ENCODE measurements at regions not wholly inside any gene's neighbourhood (a gene's known extent, or its start where the extent isn't known, plus 50 kb on each side); places are given as distances from the start of the nearest gene placed in this dataset.

DNA sequence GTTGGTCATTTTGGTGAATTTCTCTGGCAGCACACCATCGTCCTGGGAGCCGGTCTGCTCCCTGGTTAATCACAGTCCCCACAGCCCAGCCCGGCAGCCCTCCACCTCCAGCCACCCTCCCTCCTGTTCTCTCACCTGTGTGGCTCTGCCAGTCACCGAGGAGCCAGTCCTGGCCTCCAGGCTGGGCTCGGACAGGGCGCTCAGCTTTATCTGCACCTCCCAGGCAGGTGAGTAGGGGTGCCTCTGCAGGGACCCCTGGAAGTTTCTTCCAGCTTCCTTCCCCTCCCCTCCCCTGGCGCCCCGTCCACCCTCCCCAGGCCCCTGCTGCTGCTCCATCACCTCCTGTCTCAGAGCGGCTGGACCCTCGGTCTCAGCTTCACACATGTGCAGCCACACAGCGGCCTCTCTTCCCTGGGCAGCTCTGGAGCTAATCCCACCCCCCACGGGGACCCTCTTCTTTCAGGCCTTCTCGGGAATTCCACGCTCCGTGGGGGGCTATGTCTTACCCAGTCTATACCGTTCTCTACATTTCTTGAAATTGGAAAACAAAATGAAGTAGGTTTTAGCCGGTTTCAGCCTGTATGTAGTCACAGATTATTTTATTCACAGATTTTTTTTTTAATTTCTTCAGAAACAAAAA, 213.9 kb upstream of the PPP2R2D start:
- no peaks in the 10 kb centered on the region for H3K4me1 ChIP-seq (ENCODE audit: insufficient read depth, low read length)
- no peak overlapping the region for H3K4me3 ChIP-seq (replicated peaks in 1 of 3; ENCODE audit: insufficient read depth in 1 of 3, low read depth in 2 of 3, low read length in 3 of 3)
- WGBS (ENCODE audit: low lambda C conversion rate), result 23% methylated on average over 16 of the region's 17 CpGs
- H3K9me3 ChIP-seq (ENCODE audit: low read length), result no peaks in the 10 kb centered on the region
- DNase-seq (ENCODE audit: low spot score) (no peak), ATAC-seq (no peak), FAIRE-seq (no peak)
- in situ Hi-C loops (cut with HindIII; ENCODE audit: extremely low pct_ligation_motif_present, low pct_unique_long_range_greater_than_20kb), result no loop called here
- CTCF ChIA-PET (ENCODE audit: low intra/inter-chr PET ratio, low total read pairs), result no interaction called here
- no peaks in the 10 kb centered on the region for H3K79me2 ChIP-seq (ENCODE audit: insufficient read depth, low read length)
- no peaks in the 10 kb centered on the region for H3K27me3 ChIP-seq (ENCODE audit: control insufficient read depth in 1 of 2, insufficient read depth in 2 of 2, low read length in 2 of 2)
- no peaks in the 10 kb centered on the region for H3K36me3 ChIP-seq (replicated peaks in 1 of 2; ENCODE audit: control insufficient read depth in 1 of 2, insufficient read depth in 2 of 2, low read length in 2 of 2)
- no peak overlapping the region for H3K27ac ChIP-seq (ENCODE audit: extremely low read length, insufficient read depth, low read length)
- POLR2A ChIA-PET, result no interaction called here
- no TSS peak for BruUV-seq (replicated peaks)
- TF ChIP-seq PCBP1 (IDR thresholded peaks at IDR 0.05; ENCODE audit: borderline replicate concordance, low read depth, low read length) (no peak), RNF219 (CRISPR knock-in tag; IDR thresholded peaks at IDR 0.05) (no peak), POLR2AphosphoS2 (IDR thresholded peaks at IDR 0.05; ENCODE audit: low read depth, low read length) (no peak), DPF2 (CRISPR knock-in tag; IDR thresholded peaks at IDR 0.05; ENCODE audit: borderline replicate concordance, low read depth) (no peak), HNRNPK (IDR thresholded peaks at IDR 0.05; ENCODE audit: low read depth, low read length, poor library complexity, severe bottlenecking) (no peak), ZNF512B (CRISPR knock-in tag; IDR thresholded peaks at IDR 0.05; ENCODE audit: borderline replicate concordance) (no peak), ZNF775 (CRISPR knock-in tag; IDR thresholded peaks at IDR 0.05; ENCODE audit: borderline replicate concordance) (no peak), ZNF34 (CRISPR knock-in tag; IDR thresholded peaks at IDR 0.05; ENCODE audit: borderline replicate concordance) (no peak), KLF11 (CRISPR knock-in tag; IDR thresholded peaks at IDR 0.05) (no peak), ZNF709 (CRISPR knock-in tag; IDR thresholded peaks at IDR 0.05) (no peak), RBM39 (IDR thresholded peaks at IDR 0.05; ENCODE audit: low read depth, low read length, poor library complexity, severe bottlenecking) (no peak), IKZF1 (IDR thresholded peaks at IDR 0.05) (no peak)
- TF ChIP-seq, protein P1, sequence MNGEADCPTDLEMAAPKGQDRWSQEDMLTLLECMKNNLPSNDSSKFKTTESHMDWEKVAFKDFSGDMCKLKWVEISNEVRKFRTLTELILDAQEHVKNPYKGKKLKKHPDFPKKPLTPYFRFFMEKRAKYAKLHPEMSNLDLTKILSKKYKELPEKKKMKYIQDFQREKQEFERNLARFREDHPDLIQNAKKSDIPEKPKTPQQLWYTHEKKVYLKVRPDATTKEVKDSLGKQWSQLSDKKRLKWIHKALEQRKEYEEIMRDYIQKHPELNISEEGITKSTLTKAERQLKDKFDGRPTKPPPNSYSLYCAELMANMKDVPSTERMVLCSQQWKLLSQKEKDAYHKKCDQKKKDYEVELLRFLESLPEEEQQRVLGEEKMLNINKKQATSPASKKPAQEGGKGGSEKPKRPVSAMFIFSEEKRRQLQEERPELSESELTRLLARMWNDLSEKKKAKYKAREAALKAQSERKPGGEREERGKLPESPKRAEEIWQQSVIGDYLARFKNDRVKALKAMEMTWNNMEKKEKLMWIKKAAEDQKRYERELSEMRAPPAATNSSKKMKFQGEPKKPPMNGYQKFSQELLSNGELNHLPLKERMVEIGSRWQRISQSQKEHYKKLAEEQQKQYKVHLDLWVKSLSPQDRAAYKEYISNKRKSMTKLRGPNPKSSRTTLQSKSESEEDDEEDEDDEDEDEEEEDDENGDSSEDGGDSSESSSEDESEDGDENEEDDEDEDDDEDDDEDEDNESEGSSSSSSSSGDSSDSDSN (CRISPR knock-in tag; IDR thresholded peaks at IDR 0.05), result no peak
- TF ChIP-seq, protein P2, sequence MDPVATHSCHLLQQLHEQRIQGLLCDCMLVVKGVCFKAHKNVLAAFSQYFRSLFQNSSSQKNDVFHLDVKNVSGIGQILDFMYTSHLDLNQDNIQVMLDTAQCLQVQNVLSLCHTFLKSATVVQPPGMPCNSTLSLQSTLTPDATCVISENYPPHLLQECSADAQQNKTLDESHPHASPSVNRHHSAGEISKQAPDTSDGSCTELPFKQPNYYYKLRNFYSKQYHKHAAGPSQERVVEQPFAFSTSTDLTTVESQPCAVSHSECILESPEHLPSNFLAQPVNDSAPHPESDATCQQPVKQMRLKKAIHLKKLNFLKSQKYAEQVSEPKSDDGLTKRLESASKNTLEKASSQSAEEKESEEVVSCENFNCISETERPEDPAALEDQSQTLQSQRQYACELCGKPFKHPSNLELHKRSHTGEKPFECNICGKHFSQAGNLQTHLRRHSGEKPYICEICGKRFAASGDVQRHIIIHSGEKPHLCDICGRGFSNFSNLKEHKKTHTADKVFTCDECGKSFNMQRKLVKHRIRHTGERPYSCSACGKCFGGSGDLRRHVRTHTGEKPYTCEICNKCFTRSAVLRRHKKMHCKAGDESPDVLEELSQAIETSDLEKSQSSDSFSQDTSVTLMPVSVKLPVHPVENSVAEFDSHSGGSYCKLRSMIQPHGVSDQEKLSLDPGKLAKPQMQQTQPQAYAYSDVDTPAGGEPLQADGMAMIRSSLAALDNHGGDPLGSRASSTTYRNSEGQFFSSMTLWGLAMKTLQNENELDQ (CRISPR knock-in tag; IDR thresholded peaks at IDR 0.05; ENCODE audit: borderline replicate concordance), result no peak
- intact Hi-C loops (cut with micrococcal nuclease; ENCODE audit: unreplicated experiment), result no loop called here
- no peak overlapping the region for H3K4me2 ChIP-seq (ENCODE audit: low read depth, low read length)
- 0 out of 2 replicates have a peak, but pooled peaks cover 2% of the 10 kb centered on the region for H4K20me1 ChIP-seq (ENCODE audit: insufficient read depth, low read length)
- no peak overlapping the region for H2AFZ ChIP-seq (ENCODE audit: low read length)
- H3K9ac ChIP-seq (ENCODE audit: insufficient read depth, low read depth, low read length), result no peak overlapping the region
